Osteocyte (in vitro differentiated cells): ENCODE measurements at regions not wholly inside any gene's neighbourhood (a gene's known extent, or its start where the extent isn't known, plus 50 kb on each side); places are given as distances from the start of the nearest gene placed in this dataset.

ENCODE experiments used
- DNase-seq: peaks from one replicate; pipeline ENCODE4 v3.0.0; 2021; ENCODE audit warnings: mixed read lengths; ENCODE audit not compliant: unreplicated experiment; ENCODE audit errors: extremely low spot score
- H3K27ac Mint-ChIP-seq: one replicate; pipeline ENCODE4 v1.8.0; 2021; ENCODE audit warnings: mild to moderate bottlenecking, mixed read lengths; ENCODE audit not compliant: unreplicated experiment
- H3K27me3 Mint-ChIP-seq: one replicate; pipeline ENCODE4 v1.8.0; 2021; ENCODE audit warnings: mixed read lengths; ENCODE audit not compliant: unreplicated experiment
- H3K36me3 Mint-ChIP-seq: one replicate; pipeline ENCODE4 v1.8.0; 2021; ENCODE audit warnings: mixed read lengths; ENCODE audit not compliant: unreplicated experiment
- H3K4me1 Mint-ChIP-seq: one replicate; pipeline ENCODE4 v1.8.0; 2021; ENCODE audit warnings: mixed read lengths; ENCODE audit not compliant: unreplicated experiment
- H3K4me3 Mint-ChIP-seq: one replicate; pipeline ENCODE4 v1.8.0; 2021; ENCODE audit warnings: mild to moderate bottlenecking, moderate library complexity, mixed read lengths; ENCODE audit not compliant: unreplicated experiment
- H3K9me3 Mint-ChIP-seq: one replicate; pipeline ENCODE4 v1.8.0; 2021; ENCODE audit warnings: mixed read lengths; ENCODE audit not compliant: unreplicated experiment
- CTCF ChIP-seq: fragments of 200-600 bp; sonication (generic); IDR thresholded peaks from 2 replicates; pipeline ENCODE4 v1.5.0; 2021; ENCODE audit warnings: antibody characterized with exemption, mild to moderate bottlenecking, moderate library complexity

- Mint-ChIP-seq H3K27me3 (peaks cover 8% of the 10 kb centered on the region), H3K4me3 (no peak overlapping the region), H3K36me3 (no peaks in the 10 kb centered on the region), H3K9me3 (no peaks in the 10 kb centered on the region), H3K4me1 (peaks cover 2% of the 10 kb centered on the region), H3K27ac (no peak overlapping the region)
- DNase-seq, result no peak
- TF ChIP-seq CTCF, result no peak
Observed at GRCh38 chr21:28833182-28833581, 159.5 kb downstream of the LTN1 start.

- no peak for TF ChIP-seq CTCF
- Mint-ChIP-seq H3K36me3 (no peaks in the 10 kb centered on the region), H3K27me3 (peaks cover 11% of the 10 kb centered on the region), H3K4me1 (peaks cover 2% of the 10 kb centered on the region), H3K27ac (no peak overlapping the region), H3K9me3 (no peaks in the 10 kb centered on the region), H3K4me3 (no peak overlapping the region)
- DNase-seq, result no peak
Observed at GRCh38 chr21:28832715-28833061, 160.0 kb downstream of the LTN1 start.

GRCh38 chr21:28832013-28832714, 160.5 kb downstream of the LTN1 start:
- peaks cover 2% of the 10 kb centered on the region for H3K4me1 Mint-ChIP-seq
- TF ChIP-seq CTCF, result no peak
- no peak overlapping the region for H3K27ac Mint-ChIP-seq
- no peaks in the 10 kb centered on the region for H3K36me3 Mint-ChIP-seq
- H3K9me3 Mint-ChIP-seq, result no peaks in the 10 kb centered on the region
- peaks cover 11% of the 10 kb centered on the region for H3K27me3 Mint-ChIP-seq
- no peak overlapping the region for H3K4me3 Mint-ChIP-seq
- DNase-seq, result no peak

- peaks cover 7% of the 10 kb centered on the region for H3K27me3 Mint-ChIP-seq
- H3K27ac Mint-ChIP-seq, result no peak overlapping the region
- H3K4me3 Mint-ChIP-seq, result no peak overlapping the region
- DNase-seq, result no peak
- no peak for TF ChIP-seq CTCF
- H3K9me3 Mint-ChIP-seq, result no peaks in the 10 kb centered on the region
- no peaks in the 10 kb centered on the region for H3K36me3 Mint-ChIP-seq
- H3K4me1 Mint-ChIP-seq, result peaks cover 2% of the 10 kb centered on the region
Observed at GRCh38 chr21:28828981-28829380, 163.7 kb downstream of the LTN1 start.

GRCh38 chr21:28828021-28828420, 164.7 kb downstream of the LTN1 start:
- DNase-seq, result no peak
- no peak overlapping the region for H3K27ac Mint-ChIP-seq
- peaks cover 7% of the 10 kb centered on the region for H3K27me3 Mint-ChIP-seq
- H3K36me3 Mint-ChIP-seq, result no peaks in the 10 kb centered on the region
- H3K4me1 Mint-ChIP-seq, result peaks cover 6% of the 10 kb centered on the region
- H3K4me3 Mint-ChIP-seq, result no peak overlapping the region
- no peaks in the 10 kb centered on the region for H3K9me3 Mint-ChIP-seq
- no peak for TF ChIP-seq CTCF
